Mesenchymal stem cell (in vitro differentiated cells and primary cell): ENCODE measurements at regions not wholly inside any gene's neighbourhood (a gene's known extent, or its start where the extent isn't known, plus 50 kb on each side); places are given as distances from the start of the nearest gene placed in this dataset.

Source experiments
- DNase-seq: peaks from one replicate; pipeline ENCODE4 v3.0.0-alpha.2; 2013
- H2AFZ ChIP-seq: one replicate; pipeline ENCODE4 v1.6.1; 2013; ENCODE audit warnings: low read depth, mild to moderate bottlenecking, control low read depth, inconsistent platforms, low read length, moderate library complexity
- H2AK5ac ChIP-seq: 2 replicates; pipeline ENCODE4 v1.6.1; 2013; ENCODE audit warnings: low read length, moderate library complexity, mild to moderate bottlenecking, inconsistent platforms; ENCODE audit not compliant: severe bottlenecking
- H2BK120ac ChIP-seq: one replicate; pipeline ENCODE4 v1.6.1; 2013; ENCODE audit warnings: low read depth, mild to moderate bottlenecking, inconsistent platforms, low read length, moderate library complexity
- H2BK12ac ChIP-seq, 2 experiments: one replicate each; pipeline ENCODE4 v1.6.1; 2013; ENCODE audit warnings: inconsistent platforms in 2 of 2, low read length in 2 of 2, mild to moderate bottlenecking in 2 of 2, moderate library complexity in 2 of 2, control low read depth in 1 of 2
- H2BK15ac ChIP-seq: one replicate; pipeline ENCODE4 v1.6.1; 2013; ENCODE audit warnings: mild to moderate bottlenecking, low read depth, inconsistent platforms; ENCODE audit not compliant: poor library complexity, severe bottlenecking
- H2BK5ac ChIP-seq: 2 replicates; pipeline ENCODE4 v1.6.1; 2013; ENCODE audit warnings: low read depth, mild to moderate bottlenecking, low read length, control low read depth, inconsistent platforms; ENCODE audit not compliant: poor library complexity, severe bottlenecking
- H3K14ac ChIP-seq, 2 experiments: one replicate each; pipeline ENCODE4 v1.6.1; 2013; ENCODE audit warnings: inconsistent platforms in 2 of 2, low read length in 2 of 2, control low read depth in 1 of 2, mild to moderate bottlenecking in 1 of 2, moderate library complexity in 1 of 2
- H3K18ac ChIP-seq, 2 experiments: one replicate each; pipeline ENCODE4 v1.6.1; 2013; ENCODE audit warnings: inconsistent platforms in 2 of 2, low read length in 2 of 2, control low read depth in 1 of 2, low read depth in 1 of 2, mild to moderate bottlenecking in 1 of 2
- H3K23ac ChIP-seq, 2 experiments: one replicate each; pipeline ENCODE4 v1.6.1; 2013; ENCODE audit warnings: inconsistent platforms in 2 of 2, low read length in 2 of 2, mild to moderate bottlenecking in 2 of 2, moderate library complexity in 2 of 2, control low read depth in 1 of 2
- H3K27ac ChIP-seq: 2 replicates; pipeline ENCODE4 v1.5.1; 2013; ENCODE audit warnings: mild to moderate bottlenecking, moderate library complexity, low read length, control low read depth, inconsistent platforms; ENCODE audit not compliant: poor library complexity, severe bottlenecking
- H3K27me3 ChIP-seq, 2 experiments: 2 replicates each; pipeline versions ENCODE4 v1.6.1 to v1.7.0; 2013; ENCODE audit warnings: low read length in 2 of 2, mild to moderate bottlenecking in 2 of 2, moderate library complexity in 2 of 2, control low read depth in 1 of 2, inconsistent platforms in 1 of 2; ENCODE audit not compliant: control insufficient read depth in 1 of 2, insufficient read depth in 1 of 2
- H3K36me3 ChIP-seq, 2 experiments: 2 replicates each; pipeline versions ENCODE4 v1.6.1 to v1.7.0; 2013; ENCODE audit warnings: low read length in 2 of 2, control low read depth in 1 of 2, inconsistent platforms in 1 of 2, low read depth in 1 of 2, mild to moderate bottlenecking in 1 of 2; ENCODE audit not compliant: insufficient read depth in 2 of 2, control insufficient read depth in 1 of 2
- H3K4ac ChIP-seq, 2 experiments: one replicate each; pipeline ENCODE4 v1.6.1; 2013; ENCODE audit warnings: inconsistent platforms in 2 of 2, low read length in 2 of 2, mild to moderate bottlenecking in 2 of 2, moderate library complexity in 2 of 2, control low read depth in 1 of 2, low read depth in 1 of 2
- H3K4me1 ChIP-seq: 2 replicates; pipeline ENCODE4 v1.6.1; 2013; ENCODE audit warnings: low read depth, low read length, control low read depth; ENCODE audit not compliant: control insufficient read depth, insufficient read depth
- H3K4me2 ChIP-seq: 2 replicates; pipeline ENCODE4 v1.6.1; 2013; ENCODE audit warnings: low read length, mild to moderate bottlenecking, inconsistent platforms; ENCODE audit not compliant: poor library complexity, severe bottlenecking
- H3K4me3 ChIP-seq, 2 experiments: 2 replicates each; pipeline versions ENCODE4 v1.5.1 to v1.7.0; 2013; ENCODE audit warnings: low read length in 2 of 2, mild to moderate bottlenecking in 2 of 2, control low read depth in 1 of 2, low read depth in 1 of 2; ENCODE audit not compliant: insufficient read depth in 1 of 2
- H3K79me1 ChIP-seq: replicated peaks from 2 replicates; pipeline ENCODE4 v1.6.1; 2013; ENCODE audit warnings: mild to moderate bottlenecking, control low read depth, low read length, inconsistent platforms; ENCODE audit not compliant: poor library complexity, severe bottlenecking
- H3K9ac ChIP-seq: 2 replicates; pipeline ENCODE4 v1.7.0; 2013; ENCODE audit warnings: mild to moderate bottlenecking, low read length, moderate library complexity
- H3K9me3 ChIP-seq: 2 replicates; pipeline ENCODE4 v1.7.0; 2013; ENCODE audit warnings: mild to moderate bottlenecking, low read length; ENCODE audit not compliant: control insufficient read depth
- H4K8ac ChIP-seq: one replicate; pipeline ENCODE4 v1.6.1; 2013; ENCODE audit warnings: inconsistent platforms, mild to moderate bottlenecking, low read length, moderate library complexity
- H4K91ac ChIP-seq: one replicate; pipeline ENCODE4 v1.6.1; 2013; ENCODE audit warnings: mild to moderate bottlenecking, low read length, inconsistent platforms
- WGBS: methylation state at CpG from one replicate; pipeline ENCODE4 v1.1.7; 2013; ENCODE audit warnings: mixed read lengths; 5-methylcytosine and 5-hydroxymethylcytosine counted together

GRCh38 chr2:242035858-242036652 is 166.5 kb downstream of the RTP5 start:
- Histone ChIP-seq H3K23ac (no peak overlapping the region), H3K36me3 (no peaks in the 10 kb centered on the region), H3K9ac (no peak overlapping the region), H3K4ac (no peak overlapping the region), H3K18ac (no peak overlapping the region), H4K8ac (peak overlapping the region; percentile 20), H2BK5ac (no peak overlapping the region), H2AFZ (no peak overlapping the region), H3K27ac (no peak overlapping the region), H2AK5ac (no peak overlapping the region), H3K79me1 (no peaks in the 10 kb centered on the region), H3K9me3 (no peaks in the 10 kb centered on the region), H2BK120ac (no peak overlapping the region), H3K4me1 (peaks cover 8% of the 10 kb centered on the region), H3K27me3 (peaks cover 64 to 99% of the 10 kb centered on the region in 2 experiments), H2BK12ac (no peak overlapping the region), H2BK15ac (no peak overlapping the region), H3K14ac (no peak overlapping the region), H3K4me3 (no peak overlapping the region), H3K4me2 (no peak overlapping the region), H4K91ac (peak overlapping the region; percentile 47)
- DNase-seq: no peak
- 88% methylated on average over 17 of the region's 17 CpGs for WGBS

GRCh38 chr2:242036653-242036950 is 167.1 kb downstream of the RTP5 start:
- Histone ChIP-seq H2AFZ (no peak overlapping the region), H4K91ac (no peak overlapping the region), H3K4me3 (no peak overlapping the region), H4K8ac (no peak overlapping the region), H3K4ac (no peak overlapping the region), H3K79me1 (no peaks in the 10 kb centered on the region), H3K14ac (no peak overlapping the region), H3K4me2 (no peak overlapping the region), H3K23ac (no peak overlapping the region), H2AK5ac (no peak overlapping the region), H3K4me1 (peaks cover 3% of the 10 kb centered on the region), H2BK5ac (no peak overlapping the region), H3K9ac (no peak overlapping the region), H2BK15ac (no peak overlapping the region), H3K27me3 (peaks cover 61 to 99% of the 10 kb centered on the region in 2 experiments), H3K36me3 (no peaks in the 10 kb centered on the region), H3K27ac (no peak overlapping the region), H2BK12ac (no peak overlapping the region), H2BK120ac (no peak overlapping the region), H3K18ac (no peak overlapping the region), H3K9me3 (no peaks in the 10 kb centered on the region)
- DNase-seq: no peak
- 87% methylated on average over 7 of the region's 7 CpGs for WGBS

DNA sequence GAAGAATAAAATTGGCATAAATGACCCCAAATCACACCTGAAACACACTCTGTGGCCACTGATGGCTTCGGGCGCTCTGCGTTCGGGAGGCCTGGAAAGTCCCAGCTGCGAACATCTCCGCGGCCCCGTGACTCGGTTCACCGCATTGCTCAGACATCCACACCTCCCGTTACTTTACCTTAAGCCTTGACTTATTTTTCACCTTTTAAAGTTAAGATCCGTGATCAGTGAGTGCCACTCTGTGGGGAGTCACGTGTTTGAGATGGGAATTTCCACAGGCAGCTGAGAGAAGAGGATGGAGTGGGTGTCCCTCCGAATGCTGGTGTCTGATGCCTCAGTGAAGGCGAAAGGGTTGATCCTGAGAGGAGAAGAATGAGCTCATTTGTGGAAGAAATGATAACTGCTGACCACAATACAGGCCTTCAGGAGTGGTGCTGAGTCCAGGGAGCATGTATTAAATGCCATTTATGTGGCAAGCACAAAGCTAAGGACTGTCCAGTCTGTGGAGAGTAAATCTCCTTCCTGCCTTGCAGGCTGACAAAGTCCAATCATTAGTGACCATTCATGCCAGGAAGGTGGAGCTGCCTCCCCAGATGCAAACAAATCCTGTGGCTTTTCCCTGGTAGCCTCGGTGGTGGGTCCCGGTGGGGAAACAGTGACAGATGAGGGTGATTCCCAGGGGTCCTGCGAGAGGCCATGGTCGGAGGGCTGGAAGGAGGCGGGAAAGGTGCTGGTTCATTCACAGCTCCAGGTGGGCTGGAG is 168.8 kb downstream of the RTP5 start:
- Histone ChIP-seq H3K4me1 (no peaks in the 10 kb centered on the region), H4K8ac (no peak overlapping the region), H3K14ac (no peak overlapping the region), H3K27me3 (peaks cover 60 to 96% of the 10 kb centered on the region in 2 experiments), H3K18ac (no peak overlapping the region), H2BK120ac (no peak overlapping the region), H3K36me3 (no peaks in the 10 kb centered on the region), H3K27ac (no peak overlapping the region), H3K4me3 (no peak overlapping the region), H3K9me3 (no peaks in the 10 kb centered on the region), H2BK12ac (no peak overlapping the region), H3K9ac (no peak overlapping the region), H4K91ac (no peak overlapping the region), H2BK15ac (no peak overlapping the region), H3K4me2 (no peak overlapping the region), H2AK5ac (no peak overlapping the region), H3K4ac (no peak overlapping the region), H2BK5ac (no peak overlapping the region), H3K79me1 (no peaks in the 10 kb centered on the region), H2AFZ (no peak overlapping the region), H3K23ac (no peak overlapping the region)
- DNase-seq: no peak
- 91% methylated on average over 19 of the region's 20 CpGs for WGBS

DNA sequence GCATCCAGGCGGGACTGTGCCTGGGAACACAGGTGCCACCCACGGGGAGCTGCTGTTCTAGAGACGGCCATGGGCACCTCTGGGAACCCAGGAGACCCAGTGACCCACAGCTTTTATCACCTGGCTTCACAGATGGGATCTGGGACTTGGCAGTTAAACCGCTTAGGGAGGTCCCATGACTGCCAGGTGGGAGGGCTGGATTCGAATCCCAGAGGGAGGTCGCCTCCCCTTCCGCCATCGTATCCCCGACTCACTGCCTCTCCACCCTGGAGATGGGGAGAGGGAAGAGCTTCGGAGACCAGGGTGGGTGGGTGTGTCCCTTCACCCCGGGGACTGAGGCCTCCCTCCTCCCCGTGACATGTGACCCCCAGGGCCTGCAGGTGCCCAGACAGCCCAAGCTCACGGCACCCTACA is 169.4 kb downstream of the RTP5 start:
- peaks cover 60 to 96% of the 10 kb centered on the region in 2 experiments for H3K27me3 ChIP-seq
- no peaks in the 10 kb centered on the region for H3K79me1 ChIP-seq
- no peak overlapping the region for H3K4me3 ChIP-seq
- no peak overlapping the region for H3K9ac ChIP-seq
- no peaks in the 10 kb centered on the region for H3K36me3 ChIP-seq
- no peak overlapping the region for H2BK120ac ChIP-seq
- H2AK5ac ChIP-seq: no peak overlapping the region
- H3K4me1 ChIP-seq: no peaks in the 10 kb centered on the region
- no peak overlapping the region for H3K4ac ChIP-seq
- no peak overlapping the region for H3K4me2 ChIP-seq
- no peak overlapping the region for H2BK12ac ChIP-seq
- no peak overlapping the region for H2AFZ ChIP-seq
- no peak overlapping the region for H4K91ac ChIP-seq
- H4K8ac ChIP-seq: no peak overlapping the region
- no peak overlapping the region for H3K14ac ChIP-seq
- WGBS: 78% methylated on average over 13 of the region's 13 CpGs
- DNase-seq: no peak
- no peak overlapping the region for H3K23ac ChIP-seq
- H3K27ac ChIP-seq: no peak overlapping the region
- H3K18ac ChIP-seq: no peak overlapping the region
- H2BK15ac ChIP-seq: no peak overlapping the region
- no peaks in the 10 kb centered on the region for H3K9me3 ChIP-seq
- no peak overlapping the region for H2BK5ac ChIP-seq
